GM12875 (cell line): ENCODE measurements at regions not wholly inside any gene's neighbourhood (a gene's known extent, or its start where the extent isn't known, plus 50 kb on each side); places are given as distances from the start of the nearest gene placed in this dataset.

Source experiments
- H3K4me3 ChIP-seq: one replicate; pipeline ENCODE4 v1.5.1; 2011; ENCODE audit warnings: low read depth, low read length, control low read depth
- TF ChIP-seq, protein P1 (sequence below): IDR thresholded peaks from 2 replicates; pipeline ENCODE4 v1.5.1; 2011; ENCODE audit warnings: low read depth, mild to moderate bottlenecking, control low read depth, inconsistent platforms, low read length, moderate library complexity, borderline replicate concordance; ENCODE audit not compliant: insufficient read depth

DNA sequence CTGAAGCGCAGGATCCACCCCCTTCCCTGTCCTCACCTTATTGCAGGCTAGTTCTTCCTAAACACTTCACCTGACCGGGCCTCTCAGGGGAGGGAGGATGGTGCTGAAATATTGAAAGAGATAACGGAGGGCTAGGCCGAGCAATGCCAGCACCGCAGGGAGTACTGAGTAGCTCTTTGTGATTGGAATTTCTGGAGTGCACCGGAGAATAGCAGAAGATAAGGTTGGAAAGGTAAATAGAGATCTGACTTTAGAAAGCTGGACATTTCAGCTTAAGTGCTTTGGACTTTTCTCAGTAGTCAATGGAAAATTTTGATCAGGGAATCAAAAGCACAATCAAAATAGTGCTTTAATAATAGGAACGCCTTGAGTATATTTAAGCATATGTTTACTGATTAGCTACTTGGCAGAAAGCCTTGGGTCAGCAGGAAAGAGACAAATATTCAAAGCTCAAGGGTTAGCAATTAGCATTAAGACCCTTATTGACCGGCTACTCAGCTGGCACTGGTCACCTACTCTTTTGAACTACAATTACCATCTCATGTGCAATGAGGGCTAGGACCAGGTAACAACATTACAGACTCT, 142.9 kb upstream of the NDUFV2 start:
- no peak overlapping the region for H3K4me3 ChIP-seq
- TF ChIP-seq, protein P1, sequence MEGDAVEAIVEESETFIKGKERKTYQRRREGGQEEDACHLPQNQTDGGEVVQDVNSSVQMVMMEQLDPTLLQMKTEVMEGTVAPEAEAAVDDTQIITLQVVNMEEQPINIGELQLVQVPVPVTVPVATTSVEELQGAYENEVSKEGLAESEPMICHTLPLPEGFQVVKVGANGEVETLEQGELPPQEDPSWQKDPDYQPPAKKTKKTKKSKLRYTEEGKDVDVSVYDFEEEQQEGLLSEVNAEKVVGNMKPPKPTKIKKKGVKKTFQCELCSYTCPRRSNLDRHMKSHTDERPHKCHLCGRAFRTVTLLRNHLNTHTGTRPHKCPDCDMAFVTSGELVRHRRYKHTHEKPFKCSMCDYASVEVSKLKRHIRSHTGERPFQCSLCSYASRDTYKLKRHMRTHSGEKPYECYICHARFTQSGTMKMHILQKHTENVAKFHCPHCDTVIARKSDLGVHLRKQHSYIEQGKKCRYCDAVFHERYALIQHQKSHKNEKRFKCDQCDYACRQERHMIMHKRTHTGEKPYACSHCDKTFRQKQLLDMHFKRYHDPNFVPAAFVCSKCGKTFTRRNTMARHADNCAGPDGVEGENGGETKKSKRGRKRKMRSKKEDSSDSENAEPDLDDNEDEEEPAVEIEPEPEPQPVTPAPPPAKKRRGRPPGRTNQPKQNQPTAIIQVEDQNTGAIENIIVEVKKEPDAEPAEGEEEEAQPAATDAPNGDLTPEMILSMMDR, result no peak

DNA sequence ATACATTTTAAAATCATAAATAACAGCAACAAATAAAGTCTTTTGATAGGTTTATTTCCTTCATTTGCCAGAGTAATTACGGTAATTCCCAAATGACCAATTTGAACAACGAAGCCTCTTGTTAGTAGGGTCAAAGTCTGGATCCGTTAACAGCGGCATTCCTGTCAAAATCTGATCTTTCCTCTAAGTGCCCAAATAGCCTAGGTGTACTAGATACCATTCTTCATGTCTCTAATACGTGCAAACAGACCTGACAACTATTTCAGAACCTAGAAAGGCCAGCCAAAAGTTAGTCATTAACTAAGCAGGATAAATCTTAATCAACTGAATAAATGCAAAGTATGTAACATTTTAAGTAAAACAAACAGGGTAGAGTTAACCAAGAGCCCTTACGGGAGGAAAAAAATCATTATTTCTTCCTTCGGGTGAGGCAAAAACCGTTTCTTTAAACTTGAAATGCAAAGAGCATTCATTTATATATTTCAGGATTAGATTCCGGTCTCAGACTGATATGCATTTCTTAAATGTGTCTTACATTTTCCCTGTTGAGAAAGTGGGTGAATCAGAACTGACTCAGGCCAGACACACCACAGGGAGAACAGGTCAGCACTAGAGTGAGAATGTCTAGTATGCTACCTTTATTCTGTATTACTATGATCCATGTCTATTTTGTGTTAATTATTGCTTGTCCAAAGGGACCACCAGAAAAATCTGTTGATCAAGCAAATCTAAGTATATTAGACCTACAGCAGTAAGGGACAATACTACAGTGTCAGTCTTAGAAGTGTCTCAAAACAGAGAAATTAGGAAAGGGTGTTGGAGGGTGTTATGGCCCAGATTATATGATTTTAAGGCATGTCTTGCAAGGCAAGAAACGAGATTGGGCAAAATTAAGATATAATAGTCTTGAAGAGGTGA, 141.5 kb upstream of the NDUFV2 start:
- H3K4me3 ChIP-seq, result no peak overlapping the region
- TF ChIP-seq, protein P1, result no peak

DNA sequence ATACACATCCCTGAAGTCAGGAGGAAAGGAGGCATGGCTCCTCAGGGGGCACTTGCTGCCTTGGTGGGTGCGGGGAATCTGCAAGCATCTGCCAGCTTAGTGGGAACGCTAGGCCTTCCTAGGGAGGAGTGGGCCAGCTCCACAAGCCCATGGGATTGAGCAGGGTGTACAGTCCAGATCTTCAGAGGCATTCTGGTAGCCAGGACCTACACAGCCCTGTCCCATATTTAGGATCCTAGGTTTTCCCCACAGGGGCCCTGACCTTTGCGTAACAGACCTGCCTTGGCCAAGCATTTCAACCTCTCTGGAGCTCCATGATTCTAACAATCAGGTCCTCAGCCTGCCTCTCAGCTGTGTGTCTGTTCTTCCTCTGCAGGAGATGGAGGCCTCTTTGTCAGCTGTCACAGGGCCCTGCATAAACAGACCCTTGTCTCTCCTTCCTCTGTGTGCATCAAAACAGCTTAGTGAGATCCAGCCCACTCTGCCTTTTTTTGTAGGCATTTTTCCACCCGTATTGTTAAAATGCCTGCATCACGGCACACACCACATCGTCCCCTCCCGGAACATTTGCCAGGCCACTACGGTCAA, 140.2 kb upstream of the NDUFV2 start:
- TF ChIP-seq, protein P1, result no peak
- H3K4me3 ChIP-seq, result no peak overlapping the region

DNA sequence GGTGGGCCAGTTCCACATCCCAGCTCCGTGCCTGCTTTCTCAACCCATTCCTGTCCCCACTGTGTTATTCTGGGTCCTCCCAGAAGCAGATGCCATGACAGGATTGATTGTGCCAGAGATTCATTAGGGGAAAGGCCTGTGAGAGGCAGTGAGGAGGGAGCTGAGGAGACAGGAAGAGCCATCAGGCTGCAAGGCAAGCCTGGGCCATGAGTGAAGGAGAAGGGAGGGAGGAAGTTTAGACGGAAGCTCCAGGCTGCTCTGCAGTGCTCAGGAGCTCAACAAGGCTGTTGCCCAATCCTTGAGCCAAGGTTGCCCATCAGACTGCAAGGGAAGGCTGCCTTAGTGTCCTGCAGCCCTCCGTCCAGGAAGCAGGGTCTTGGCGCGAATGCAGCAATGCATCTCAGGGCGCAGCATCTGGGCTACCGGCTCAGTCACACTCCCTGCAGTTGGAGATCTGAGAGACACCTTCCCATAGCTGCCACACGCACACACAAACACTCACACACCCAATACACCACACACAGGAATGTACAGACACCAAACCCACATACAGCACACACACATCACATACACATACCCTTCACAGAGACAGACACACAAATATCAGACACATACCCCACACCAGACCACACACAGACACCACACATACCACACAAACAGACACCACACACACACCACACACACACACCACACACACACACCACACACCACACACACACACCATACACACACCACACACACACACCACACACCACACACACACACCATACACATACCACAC, 139.5 kb upstream of the NDUFV2 start:
- TF ChIP-seq, protein P1, result no peak
- no peak overlapping the region for H3K4me3 ChIP-seq

- TF ChIP-seq, protein P1, result no peak
- no peak overlapping the region for H3K4me3 ChIP-seq
Measured at GRCh38 chr18:8963876-8964275, 138.6 kb upstream of the NDUFV2 start.

DNA sequence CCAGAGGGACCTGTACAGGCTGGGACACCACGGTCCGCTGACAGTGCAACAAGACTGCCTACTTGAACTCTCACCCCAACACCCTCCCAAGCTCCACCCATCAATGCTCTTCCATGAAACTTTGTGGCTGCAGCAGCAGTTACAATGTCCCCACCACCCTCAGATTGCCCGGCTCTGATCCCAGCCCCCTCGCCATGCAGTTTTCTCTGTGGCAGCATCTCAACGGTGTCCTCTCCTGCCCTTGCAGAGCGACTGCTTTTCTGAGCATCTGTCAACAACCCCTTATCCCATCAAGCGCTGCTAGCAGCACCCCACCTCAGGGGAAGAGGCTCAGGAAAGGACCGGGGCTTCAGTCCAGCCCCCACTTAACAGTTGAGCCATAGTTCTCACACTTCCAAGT, 137.1 kb upstream of the NDUFV2 start:
- no peak overlapping the region for H3K4me3 ChIP-seq
- TF ChIP-seq, protein P1, result no peak
